Caco-2 (cell line): ENCODE measurements at regions not wholly inside any gene's neighbourhood (a gene's known extent, or its start where the extent isn't known, plus 50 kb on each side); places are given as distances from the start of the nearest gene placed in this dataset.

ENCODE experiments used
- BruUV-seq: library from RNA; stranded (reverse); fragments of 400-500 nt; replicated peaks from 2 replicates; lab custom pipeline; 2021; lab: Mats Ljungman, UMichigan
- CTCF ChIA-PET: fragments of 300-600 bp; sonication (Branson Sonifier 250); formaldehyde crosslinking; loops from one replicate; lab custom pipeline; 2022; ENCODE audit warnings: antibody characterized with exemption; lab: Charles Lee
- POLR2A ChIA-PET: fragments of 300-600 bp; sonication (Branson Sonifier 250); formaldehyde crosslinking; loops from one replicate; lab custom pipeline; 2022; ENCODE audit warnings: antibody characterized with exemption; lab: Charles Lee
- DNase-seq, 2 experiments: peaks; one replicate each; pipeline versions ENCODE4 v3.0.0 to v3.0.0-alpha.2; 2020 to 2022
- H3K27me3 ChIP-seq: replicated peaks from 2 replicates; pipeline ENCODE4 v1.6.0; 2011; ENCODE audit warnings: low read length; ENCODE audit not compliant: control insufficient read depth, insufficient read depth
- H3K36me3 ChIP-seq: 2 replicates; pipeline ENCODE4 v1.5.1; 2011; ENCODE audit warnings: low read length; ENCODE audit not compliant: control insufficient read depth, insufficient read depth
- H3K4me1 ChIP-seq: fragments of 250-450 bp; sonication (Bioruptor Pico); 2 replicates; pipeline ENCODE4 v1.5.1; 2020; ENCODE audit warnings: mild to moderate bottlenecking
- H3K4me3 ChIP-seq: 2 replicates; pipeline ENCODE4 v1.5.1; 2011; ENCODE audit warnings: low read depth, mild to moderate bottlenecking, control low read depth, low read length
- H3K9me3 ChIP-seq: fragments of 250-450 bp; sonication (Bioruptor Pico); 2 replicates; pipeline ENCODE4 v1.5.1; 2020; ENCODE audit warnings: mild to moderate bottlenecking, moderate library complexity
- H3K27ac Mint-ChIP-seq: one replicate; pipeline ENCODE4 v1.8.0; 2022; ENCODE audit warnings: mixed read lengths; ENCODE audit not compliant: unreplicated experiment
- H3K27me3 Mint-ChIP-seq: one replicate; pipeline ENCODE4 v1.8.0; 2022; ENCODE audit warnings: mixed read lengths; ENCODE audit not compliant: insufficient read depth, unreplicated experiment
- H3K36me3 Mint-ChIP-seq: one replicate; pipeline ENCODE4 v1.8.0; 2022; ENCODE audit warnings: mild to moderate bottlenecking, mixed read lengths; ENCODE audit not compliant: insufficient read depth, unreplicated experiment
- H3K4me1 Mint-ChIP-seq: one replicate; pipeline ENCODE4 v1.8.0; 2022; ENCODE audit warnings: low read depth, mixed read lengths; ENCODE audit not compliant: unreplicated experiment
- H3K4me3 Mint-ChIP-seq: one replicate; pipeline ENCODE4 v1.8.0; 2022; ENCODE audit warnings: mild to moderate bottlenecking, moderate library complexity, mixed read lengths; ENCODE audit not compliant: unreplicated experiment
- H3K9me3 Mint-ChIP-seq: one replicate; pipeline ENCODE4 v1.8.0; 2022; ENCODE audit warnings: mixed read lengths; ENCODE audit not compliant: unreplicated experiment
- CTCF ChIP-seq, 2 experiments: fragments of 200-600 bp in 1 of 2; IDR thresholded peaks; 1 replicate in 1 of 2; 2 replicates in 1 of 2; pipeline versions ENCODE4 v1.5.1 to v1.8.0; 2011 to 2022; ENCODE audit warnings: antibody characterized with exemption in 1 of 2, control low read depth in 1 of 2, inconsistent platforms in 1 of 2, low read depth in 1 of 2, low read length in 1 of 2, mild to moderate bottlenecking in 1 of 2, moderate library complexity in 1 of 2; ENCODE audit not compliant: insufficient read depth in 1 of 2, severe bottlenecking in 1 of 2, unreplicated experiment in 1 of 2
- intact Hi-C: fragments of 100-400 bp; cut with micrococcal nuclease; formaldehyde crosslinking; loops from one replicate; pipeline ENCODE4 v1.10.0; 2022; ENCODE audit not compliant: unreplicated experiment

- Histone ChIP-seq H3K27me3 (no peaks in the 10 kb centered on the region), H3K4me3 (no peak overlapping the region), H3K4me1 (no peaks in the 10 kb centered on the region), H3K36me3 (no peaks in the 10 kb centered on the region), H3K9me3 (no peaks in the 10 kb centered on the region)
- ChIA-PET POLR2A (no interaction called here), CTCF (no interaction called here)
- H3K4me1 Mint-ChIP-seq = no peaks in the 10 kb centered on the region
- H3K4me3 Mint-ChIP-seq = no peak overlapping the region
- no peaks in the 10 kb centered on the region for H3K27me3 Mint-ChIP-seq
- no TSS peak for BruUV-seq
- intact Hi-C loops = no loop called here
- no peaks in the 10 kb centered on the region for H3K36me3 Mint-ChIP-seq
- no peak overlapping the region for H3K27ac Mint-ChIP-seq
- H3K9me3 Mint-ChIP-seq = peaks cover 10% of the 10 kb centered on the region
- DNase-seq = no peak
- TF ChIP-seq CTCF (IDR thresholded peaks at IDR 0.05; ENCODE audit: insufficient read depth in 1 of 2, low read depth in 1 of 2, low read length in 1 of 2, severe bottlenecking in 1 of 2, unreplicated experiment in 1 of 2) = no peak
These were observed 98.1 kb upstream of the GUCA2B start for GRCh38 chr1:42055061-42055460.

- Histone ChIP-seq H3K4me3 (no peak overlapping the region), H3K27me3 (no peaks in the 10 kb centered on the region), H3K36me3 (no peaks in the 10 kb centered on the region), H3K9me3 (no peaks in the 10 kb centered on the region), H3K4me1 (no peaks in the 10 kb centered on the region)
- no peak overlapping the region for H3K4me3 Mint-ChIP-seq
- POLR2A ChIA-PET = interaction anchor here (0.6 kb wide), 1 partner anchor 348 kb away, joined by 3 read pairs; no protein-coding TSS in a partner anchor
- no peak for DNase-seq
- intact Hi-C loops = no loop called here
- no peaks in the 10 kb centered on the region for H3K36me3 Mint-ChIP-seq
- no peak overlapping the region for H3K27ac Mint-ChIP-seq
- TF ChIP-seq CTCF (IDR thresholded peaks at IDR 0.05; ENCODE audit: insufficient read depth in 1 of 2, low read depth in 1 of 2, low read length in 1 of 2, severe bottlenecking in 1 of 2, unreplicated experiment in 1 of 2) = no peak
- CTCF ChIA-PET = no interaction called here
- H3K4me1 Mint-ChIP-seq = no peaks in the 10 kb centered on the region
- no TSS peak for BruUV-seq
- peaks cover under 1% of the 10 kb centered on the region for H3K9me3 Mint-ChIP-seq
- H3K27me3 Mint-ChIP-seq = no peaks in the 10 kb centered on the region
These were observed 101.0 kb upstream of the GUCA2B start for GRCh38 chr1:42052072-42052699.

- Histone ChIP-seq H3K4me3 (no peak overlapping the region), H3K36me3 (no peaks in the 10 kb centered on the region), H3K9me3 (no peaks in the 10 kb centered on the region), H3K27me3 (no peaks in the 10 kb centered on the region), H3K4me1 (no peaks in the 10 kb centered on the region)
- intact Hi-C loops = no loop called here
- BruUV-seq = no TSS peak
- no peaks in the 10 kb centered on the region for H3K4me1 Mint-ChIP-seq
- no peak overlapping the region for H3K27ac Mint-ChIP-seq
- H3K4me3 Mint-ChIP-seq = no peak overlapping the region
- no peaks in the 10 kb centered on the region for H3K9me3 Mint-ChIP-seq
- H3K36me3 Mint-ChIP-seq = no peaks in the 10 kb centered on the region
- ChIA-PET POLR2A (no interaction called here), CTCF (no interaction called here)
- TF ChIP-seq CTCF (IDR thresholded peaks at IDR 0.05; ENCODE audit: insufficient read depth in 1 of 2, low read depth in 1 of 2, low read length in 1 of 2, severe bottlenecking in 1 of 2, unreplicated experiment in 1 of 2) = no peak
- DNase-seq = no peak
- H3K27me3 Mint-ChIP-seq = peaks cover 4% of the 10 kb centered on the region
These were observed 105.7 kb upstream of the GUCA2B start for GRCh38 chr1:42047508-42047880.
